BE2C (cell line): ENCODE measurements at regions not wholly inside any gene's neighbourhood (a gene's known extent, or its start where the extent isn't known, plus 50 kb on each side); places are given as distances from the start of the nearest gene placed in this dataset.

Experiments used
- DNase-seq: peaks from one replicate; pipeline ENCODE4 v3.0.0-alpha.2; 2020
- H3K27me3 ChIP-seq: fragments of 250-450 bp; sonication (Bioruptor Pico); 2 replicates; pipeline ENCODE4 v1.5.1; 2020; ENCODE audit warnings: mild to moderate bottlenecking
- H3K36me3 ChIP-seq: fragments of 250-450 bp; sonication (Bioruptor Pico); 2 replicates; pipeline ENCODE4 v1.5.1; 2020; ENCODE audit warnings: mild to moderate bottlenecking
- H3K4me1 ChIP-seq: fragments of 250-450 bp; sonication (Bioruptor Pico); 2 replicates; pipeline ENCODE4 v1.5.1; 2020
- H3K4me3 ChIP-seq: 2 replicates; pipeline ENCODE4 v1.5.1; 2011; ENCODE audit warnings: low read depth, low read length
- H3K9me3 ChIP-seq: fragments of 250-450 bp; sonication (Bioruptor Pico); 2 replicates; pipeline ENCODE4 v1.5.1; 2020
- TF ChIP-seq, protein P1 (sequence below): IDR thresholded peaks from 2 replicates; pipeline ENCODE4 v1.5.1; 2012; ENCODE audit warnings: mild to moderate bottlenecking, low read depth, low read length

DNA sequence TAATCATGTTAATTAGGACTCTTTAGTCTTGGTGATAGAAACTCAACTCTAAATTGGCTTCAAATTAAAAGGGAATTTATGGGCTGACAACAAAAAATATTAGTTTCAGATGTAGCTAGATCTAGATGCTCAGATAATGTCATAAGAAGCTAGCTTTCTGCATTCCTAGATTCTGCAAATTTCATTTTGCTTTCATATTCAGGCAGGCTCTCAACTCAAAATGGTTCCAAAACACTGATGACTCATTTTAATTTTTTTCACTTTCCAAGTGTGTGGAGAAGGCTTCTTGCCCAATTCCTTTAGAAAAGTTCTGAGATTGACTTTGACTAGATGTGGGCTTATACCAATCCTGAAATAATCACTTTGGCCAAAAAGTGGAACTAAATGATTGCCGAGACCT lies 236.7 kb upstream of the GOT2 start:
- Histone ChIP-seq H3K27me3 (no peaks in the 10 kb centered on the region), H3K4me1 (no peaks in the 10 kb centered on the region), H3K4me3 (no peak overlapping the region), H3K9me3 (no peaks in the 10 kb centered on the region), H3K36me3 (no peaks in the 10 kb centered on the region)
- TF ChIP-seq, protein P1, sequence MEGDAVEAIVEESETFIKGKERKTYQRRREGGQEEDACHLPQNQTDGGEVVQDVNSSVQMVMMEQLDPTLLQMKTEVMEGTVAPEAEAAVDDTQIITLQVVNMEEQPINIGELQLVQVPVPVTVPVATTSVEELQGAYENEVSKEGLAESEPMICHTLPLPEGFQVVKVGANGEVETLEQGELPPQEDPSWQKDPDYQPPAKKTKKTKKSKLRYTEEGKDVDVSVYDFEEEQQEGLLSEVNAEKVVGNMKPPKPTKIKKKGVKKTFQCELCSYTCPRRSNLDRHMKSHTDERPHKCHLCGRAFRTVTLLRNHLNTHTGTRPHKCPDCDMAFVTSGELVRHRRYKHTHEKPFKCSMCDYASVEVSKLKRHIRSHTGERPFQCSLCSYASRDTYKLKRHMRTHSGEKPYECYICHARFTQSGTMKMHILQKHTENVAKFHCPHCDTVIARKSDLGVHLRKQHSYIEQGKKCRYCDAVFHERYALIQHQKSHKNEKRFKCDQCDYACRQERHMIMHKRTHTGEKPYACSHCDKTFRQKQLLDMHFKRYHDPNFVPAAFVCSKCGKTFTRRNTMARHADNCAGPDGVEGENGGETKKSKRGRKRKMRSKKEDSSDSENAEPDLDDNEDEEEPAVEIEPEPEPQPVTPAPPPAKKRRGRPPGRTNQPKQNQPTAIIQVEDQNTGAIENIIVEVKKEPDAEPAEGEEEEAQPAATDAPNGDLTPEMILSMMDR: no peak
- DNase-seq: no peak

DNA sequence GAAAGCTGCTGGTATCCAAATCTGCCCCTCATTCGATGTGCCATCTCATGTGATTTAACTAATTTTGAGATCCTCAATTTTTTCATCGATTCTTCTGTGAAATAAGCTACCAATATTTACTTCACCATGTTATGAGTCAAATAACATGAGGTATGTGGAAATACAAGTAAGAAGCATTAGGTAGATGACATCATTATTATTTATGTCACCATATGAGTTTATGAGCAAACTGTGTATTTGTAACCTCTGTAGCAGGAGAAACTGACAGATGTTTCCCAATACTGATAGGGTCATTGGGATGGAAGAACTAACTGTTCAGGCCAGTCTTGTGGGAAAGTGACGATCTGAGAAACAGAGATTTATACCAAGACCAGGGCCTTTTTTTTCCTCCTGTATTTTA lies 229.4 kb upstream of the GOT2 start:
- DNase-seq: no peak
- Histone ChIP-seq H3K36me3 (no peaks in the 10 kb centered on the region), H3K9me3 (no peaks in the 10 kb centered on the region), H3K4me1 (no peaks in the 10 kb centered on the region), H3K27me3 (no peaks in the 10 kb centered on the region), H3K4me3 (no peak overlapping the region)
- TF ChIP-seq, protein P1: no peak

DNA sequence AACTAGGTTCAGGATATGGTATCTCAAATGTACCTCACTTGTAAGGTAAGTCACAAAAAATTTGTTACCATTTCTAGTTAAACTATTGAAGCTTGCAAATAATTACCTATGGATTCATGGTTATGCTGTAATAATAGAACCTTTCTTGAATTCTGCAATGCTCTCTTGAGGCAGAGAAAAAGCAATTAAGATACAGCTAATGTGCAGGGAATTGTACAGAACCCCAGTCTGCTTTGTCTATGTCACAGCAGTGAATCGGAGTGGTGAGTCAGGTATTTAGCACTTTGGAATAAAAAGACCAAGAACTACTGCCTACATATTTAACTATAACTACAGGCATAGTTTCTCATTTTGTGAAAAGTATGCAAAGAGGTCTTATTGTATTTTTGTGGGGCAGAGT lies 228.7 kb upstream of the GOT2 start:
- Histone ChIP-seq H3K9me3 (no peaks in the 10 kb centered on the region), H3K4me3 (no peak overlapping the region), H3K36me3 (no peaks in the 10 kb centered on the region), H3K4me1 (no peaks in the 10 kb centered on the region), H3K27me3 (no peaks in the 10 kb centered on the region)
- no peak for DNase-seq
- TF ChIP-seq, protein P1: no peak

DNA sequence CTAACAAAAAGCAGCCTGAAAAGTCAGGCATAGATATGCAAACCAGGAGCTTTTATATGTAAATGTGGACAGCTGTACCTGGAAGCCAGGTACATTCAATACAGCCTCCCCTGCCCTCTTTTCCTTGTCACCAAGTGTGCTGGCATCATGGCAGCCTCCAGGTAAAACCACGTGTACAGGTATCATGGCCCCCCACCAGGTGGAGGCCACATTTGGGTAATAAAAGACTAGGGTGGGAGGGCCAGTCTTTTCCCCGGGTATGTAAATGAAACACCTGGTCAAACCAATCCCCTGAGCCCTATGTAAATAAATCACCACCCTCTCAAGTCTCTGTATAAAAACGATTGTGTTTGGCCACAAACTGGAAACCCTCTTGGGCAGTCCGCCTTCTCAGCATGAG lies 226.4 kb upstream of the GOT2 start:
- TF ChIP-seq, protein P1: no peak
- DNase-seq: no peak

DNA sequence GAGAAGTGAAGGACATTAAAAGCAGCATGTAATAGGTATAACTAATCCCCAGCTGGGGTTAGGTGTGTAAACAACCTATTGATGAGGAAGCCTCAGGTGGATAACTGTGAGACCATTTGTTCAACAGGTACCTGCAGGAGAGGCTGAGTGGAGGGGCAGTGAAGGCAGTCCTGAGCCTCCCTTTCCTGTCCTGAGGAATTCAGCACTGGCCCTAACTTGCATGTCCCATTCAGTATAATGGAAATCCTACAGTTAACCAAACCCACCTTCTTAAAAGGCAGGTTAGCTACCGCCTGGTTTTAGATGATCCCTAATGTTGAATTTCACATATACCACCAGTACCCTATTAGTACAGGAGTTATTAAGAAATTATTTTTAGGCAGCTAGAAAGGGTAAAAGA lies 225.9 kb upstream of the GOT2 start:
- no peaks in the 10 kb centered on the region for H3K9me3 ChIP-seq
- no peaks in the 10 kb centered on the region for H3K36me3 ChIP-seq
- no peaks in the 10 kb centered on the region for H3K4me1 ChIP-seq
- no peak for DNase-seq
- TF ChIP-seq, protein P1: no peak
- no peaks in the 10 kb centered on the region; the same call in 1 of the 2 replicates for H3K27me3 ChIP-seq
- no peak overlapping the region for H3K4me3 ChIP-seq

More for the DNA sequence above, 226.4 kb upstream of the GOT2 start:
- Histone ChIP-seq H3K27me3 (no peaks in the 10 kb centered on the region; the same call in 1 of the 2 replicates), H3K4me3 (no peak overlapping the region), H3K36me3 (no peaks in the 10 kb centered on the region), H3K4me1 (no peaks in the 10 kb centered on the region), H3K9me3 (no peaks in the 10 kb centered on the region)

DNA sequence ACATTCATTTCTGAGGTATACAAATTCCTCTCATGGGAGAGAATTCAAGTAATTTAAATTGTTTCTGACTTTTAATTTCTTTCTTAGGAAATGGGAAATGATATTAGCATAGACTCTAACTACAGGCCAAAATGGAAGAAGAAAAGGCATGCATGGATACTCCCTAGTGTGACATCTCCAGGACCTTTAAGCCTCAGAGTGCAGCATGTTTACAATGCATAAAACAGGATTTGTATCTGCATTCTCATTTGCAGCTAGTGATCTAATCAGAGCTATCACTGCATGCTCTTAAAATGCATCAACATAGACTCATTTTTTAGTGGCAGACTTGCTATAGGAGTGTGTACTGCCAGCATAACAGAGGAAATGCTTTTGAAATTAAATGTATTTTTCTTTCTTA lies 224.6 kb upstream of the GOT2 start:
- TF ChIP-seq, protein P1: no peak
- Histone ChIP-seq H3K4me3 (no peak overlapping the region), H3K4me1 (no peaks in the 10 kb centered on the region), H3K27me3 (no peaks in the 10 kb centered on the region; the same call in 1 of the 2 replicates), H3K36me3 (no peaks in the 10 kb centered on the region), H3K9me3 (no peaks in the 10 kb centered on the region)
- no peak for DNase-seq
